ENCODE measurements at regions not wholly inside any gene's neighbourhood (a gene's known extent, or its start where the extent isn't known, plus 50 kb on each side); places are given as distances from the start of the nearest gene placed in this dataset.

- intact Hi-C loops (cut with micrococcal nuclease): no loop called here
- Mint-ChIP-seq H3K4me3 (ENCODE audit: unreplicated experiment) (no peak overlapping the region), H3K36me3 (ENCODE audit: insufficient read depth, unreplicated experiment) (no peaks in the 10 kb centered on the region), H3K9me3 (ENCODE audit: unreplicated experiment) (peaks cover 13% of the 10 kb centered on the region), H3K27me3 (ENCODE audit: insufficient read depth, unreplicated experiment) (no peaks in the 10 kb centered on the region), H3K27ac (ENCODE audit: low read depth, unreplicated experiment) (no peak overlapping the region), H3K4me1 (ENCODE audit: insufficient read depth, unreplicated experiment) (peaks cover 8% of the 10 kb centered on the region)
- no peak for DNase-seq (ENCODE audit: unreplicated experiment)
- no peak for TF ChIP-seq CTCF (IDR thresholded peaks at IDR 0.05; ENCODE audit: unreplicated experiment)
- ChIA-PET CTCF (interaction anchor here (0.6 kb wide), 1 partner anchor 1102 kb away, joined by 3 read pairs; no protein-coding TSS in a partner anchor), POLR2A (no interaction called here)
- no TSS peak for BruUV-seq (replicated peaks)
Measured at GRCh38 chr5:131084436-131084835, 80.6 kb downstream of the HINT1 start.

DNA sequence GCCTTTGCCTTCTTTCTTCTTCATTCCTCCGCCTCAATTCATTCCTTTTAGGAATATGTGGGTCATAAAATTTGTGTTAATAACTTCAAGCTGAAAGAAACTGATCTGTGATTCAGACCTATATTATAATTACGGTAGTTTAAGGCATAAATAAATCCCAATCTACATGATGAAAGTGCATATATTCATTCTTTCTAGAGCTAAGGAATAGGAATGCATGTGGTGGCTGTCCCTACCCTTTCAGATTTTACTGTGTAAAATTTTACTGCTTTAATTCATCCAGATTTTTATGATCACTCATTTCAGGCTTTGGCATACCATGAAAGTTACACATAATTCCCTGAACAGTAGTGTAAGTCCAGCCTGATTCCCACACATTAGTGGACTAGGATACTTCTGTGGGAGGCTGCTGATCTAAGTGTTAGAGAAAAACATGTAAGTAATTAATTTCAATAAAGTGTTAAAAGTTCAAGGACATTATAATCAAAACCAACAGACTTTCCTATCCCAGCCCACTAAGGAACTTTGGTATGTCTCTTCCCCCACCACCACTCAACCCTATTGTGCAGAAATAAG lies 83.1 kb downstream of the HINT1 start:
- Mint-ChIP-seq H3K36me3 (ENCODE audit: insufficient read depth, unreplicated experiment) (no peaks in the 10 kb centered on the region), H3K4me1 (ENCODE audit: insufficient read depth, unreplicated experiment) (peaks cover 8% of the 10 kb centered on the region), H3K27me3 (ENCODE audit: insufficient read depth, unreplicated experiment) (no peaks in the 10 kb centered on the region), H3K9me3 (ENCODE audit: unreplicated experiment) (peaks cover 5% of the 10 kb centered on the region), H3K4me3 (ENCODE audit: unreplicated experiment) (no peak overlapping the region), H3K27ac (ENCODE audit: low read depth, unreplicated experiment) (no peak overlapping the region)
- BruUV-seq (replicated peaks): no TSS peak
- DNase-seq (ENCODE audit: unreplicated experiment): no peak
- POLR2A ChIA-PET: no interaction called here
- CTCF ChIA-PET: interaction anchor here (0.7 kb wide), 1 partner anchor 278 kb away, joined by 3 read pairs; no protein-coding TSS in a partner anchor
- intact Hi-C loops (cut with micrococcal nuclease): no loop called here
- TF ChIP-seq CTCF (IDR thresholded peaks at IDR 0.05; ENCODE audit: unreplicated experiment): no peak

GRCh38 chr5:131081374-131081773 lies 83.7 kb downstream of the HINT1 start:
- intact Hi-C loops (cut with micrococcal nuclease): no loop called here
- peaks cover 8% of the 10 kb centered on the region for H3K4me1 Mint-ChIP-seq (ENCODE audit: insufficient read depth, unreplicated experiment)
- no peak overlapping the region for H3K27ac Mint-ChIP-seq (ENCODE audit: low read depth, unreplicated experiment)
- no peaks in the 10 kb centered on the region for H3K9me3 Mint-ChIP-seq (ENCODE audit: unreplicated experiment)
- no peaks in the 10 kb centered on the region for H3K27me3 Mint-ChIP-seq (ENCODE audit: insufficient read depth, unreplicated experiment)
- ChIA-PET CTCF (interaction anchor here (0.7 kb wide), 1 partner anchor 279 kb away, joined by 3 read pairs; no protein-coding TSS in a partner anchor), POLR2A (no interaction called here)
- peak; percentile 59 for DNase-seq (ENCODE audit: unreplicated experiment)
- no peak overlapping the region for H3K4me3 Mint-ChIP-seq (ENCODE audit: unreplicated experiment)
- BruUV-seq (replicated peaks): no TSS peak
- no peak for TF ChIP-seq CTCF (IDR thresholded peaks at IDR 0.05; ENCODE audit: unreplicated experiment)
- H3K36me3 Mint-ChIP-seq (ENCODE audit: insufficient read depth, unreplicated experiment): no peaks in the 10 kb centered on the region

DNA sequence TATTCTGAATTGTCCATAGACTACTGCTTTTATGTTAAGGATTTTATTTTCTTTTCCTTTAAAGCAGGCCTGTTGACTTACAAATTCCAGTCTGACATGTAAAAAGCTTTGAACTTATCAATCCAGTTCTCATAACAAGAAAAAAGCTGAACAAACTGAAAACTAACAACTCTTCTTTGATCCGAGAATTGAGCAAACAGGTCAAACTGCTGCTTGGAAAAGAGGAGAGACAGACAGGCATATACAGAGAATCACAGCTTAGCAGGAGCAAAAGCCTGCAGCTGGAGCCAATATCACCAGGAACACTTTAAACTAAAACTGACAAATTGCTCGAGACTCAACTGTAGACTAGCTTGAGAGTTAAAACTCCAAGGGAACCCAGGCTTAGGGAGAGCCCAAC lies 85.8 kb downstream of the HINT1 start:
- Mint-ChIP-seq H3K9me3 (ENCODE audit: unreplicated experiment) (no peaks in the 10 kb centered on the region), H3K4me3 (ENCODE audit: unreplicated experiment) (no peak overlapping the region), H3K27ac (ENCODE audit: low read depth, unreplicated experiment) (no peak overlapping the region), H3K27me3 (ENCODE audit: insufficient read depth, unreplicated experiment) (no peaks in the 10 kb centered on the region), H3K4me1 (ENCODE audit: insufficient read depth, unreplicated experiment) (peaks cover 8% of the 10 kb centered on the region), H3K36me3 (ENCODE audit: insufficient read depth, unreplicated experiment) (no peaks in the 10 kb centered on the region)
- TF ChIP-seq CTCF (IDR thresholded peaks at IDR 0.05; ENCODE audit: unreplicated experiment): no peak
- ChIA-PET POLR2A (interaction anchor here (1.0 kb wide), 1 partner anchor 84 kb away, joined by 3 read pairs; no protein-coding TSS in a partner anchor), CTCF (interaction anchor here (0.7 kb wide), 1 partner anchor 73 kb away, joined by 3 read pairs; no protein-coding TSS in a partner anchor)
- no peak for DNase-seq (ENCODE audit: unreplicated experiment)
- intact Hi-C loops (cut with micrococcal nuclease): no loop called here
- BruUV-seq (replicated peaks): no TSS peak
